SKM-1 treated with dmso at 0.1 percent for 144 hours (cell line): ENCODE measurements at regions not wholly inside any gene's neighbourhood (a gene's known extent, or its start where the extent isn't known, plus 50 kb on each side); places are given as distances from the start of the nearest gene placed in this dataset.

Experiments
- DNase-seq: peaks from one replicate; lab custom pipeline; 2025; ENCODE audit not compliant: unreplicated experiment; lab: John Stamatoyannopoulos, UW

DNA sequence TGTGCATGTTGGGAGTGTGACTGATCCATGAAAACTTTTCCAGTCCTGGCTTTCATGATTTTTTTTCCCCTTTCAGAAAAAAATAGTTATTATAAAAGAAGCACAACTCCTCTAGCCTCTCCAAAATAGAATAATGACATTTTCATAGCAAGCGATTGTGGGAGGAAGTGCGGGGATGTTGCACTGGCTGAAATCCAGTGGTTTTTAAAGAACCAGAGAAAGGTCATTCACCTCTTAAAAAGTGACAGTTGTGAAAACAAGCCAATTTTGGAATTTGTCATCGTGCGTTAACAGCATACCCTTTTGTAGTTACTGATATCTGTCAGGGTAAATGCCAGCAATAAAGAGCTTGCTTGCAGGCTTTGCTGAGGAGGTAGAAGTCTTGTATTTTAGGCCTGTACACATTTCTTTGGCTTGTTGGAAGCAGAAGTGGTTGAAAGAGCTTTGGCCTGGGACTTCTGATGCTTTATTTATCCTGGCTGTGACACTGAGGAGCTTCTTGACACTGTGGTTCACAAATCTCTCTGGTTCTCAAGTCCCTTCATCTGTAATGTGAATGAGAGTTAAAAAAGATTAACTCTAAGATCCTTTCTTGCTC, 545.9 kb downstream of the REEP3 start:
- DNase-seq, result no peak

DNA sequence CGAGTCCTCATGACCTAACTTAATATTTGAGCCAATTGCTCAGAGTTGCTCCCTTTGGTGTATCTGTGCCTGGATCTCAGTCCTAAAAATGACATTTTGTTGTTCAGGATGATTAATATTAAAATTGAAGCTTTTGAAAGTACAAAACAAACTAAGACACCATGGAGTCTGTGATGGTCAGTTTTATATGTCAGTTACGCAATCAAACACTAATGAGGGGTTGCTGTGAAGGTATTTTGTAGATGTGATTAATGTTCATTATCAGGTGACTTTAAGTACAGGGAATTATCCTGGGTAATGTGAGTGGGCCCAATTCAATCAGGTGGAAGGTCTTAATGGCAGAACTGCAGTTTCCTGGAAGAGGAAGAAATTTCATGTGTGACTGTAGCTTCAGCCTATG, 546.7 kb downstream of the REEP3 start:
- DNase-seq, result no peak

DNA sequence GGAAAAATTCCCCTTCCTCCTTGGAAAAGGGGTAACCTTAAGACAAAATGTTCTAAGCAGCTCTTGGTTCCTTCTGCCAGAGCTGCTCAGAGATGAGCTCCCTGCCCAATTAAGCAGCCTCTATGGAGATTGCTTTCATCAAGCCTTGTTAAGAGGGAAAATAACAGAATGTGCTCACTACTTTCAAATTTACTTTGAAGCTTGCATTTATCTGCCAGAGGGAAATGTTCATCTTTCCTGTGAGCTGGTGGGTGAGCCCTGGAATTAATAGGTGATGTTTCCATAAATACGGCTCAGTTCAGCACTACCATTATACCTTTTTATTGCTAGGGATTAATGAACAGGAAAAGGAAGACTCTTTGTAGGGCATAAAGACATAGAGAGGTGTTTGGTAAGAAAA, 549.0 kb downstream of the REEP3 start:
- DNase-seq, result no peak

DNA sequence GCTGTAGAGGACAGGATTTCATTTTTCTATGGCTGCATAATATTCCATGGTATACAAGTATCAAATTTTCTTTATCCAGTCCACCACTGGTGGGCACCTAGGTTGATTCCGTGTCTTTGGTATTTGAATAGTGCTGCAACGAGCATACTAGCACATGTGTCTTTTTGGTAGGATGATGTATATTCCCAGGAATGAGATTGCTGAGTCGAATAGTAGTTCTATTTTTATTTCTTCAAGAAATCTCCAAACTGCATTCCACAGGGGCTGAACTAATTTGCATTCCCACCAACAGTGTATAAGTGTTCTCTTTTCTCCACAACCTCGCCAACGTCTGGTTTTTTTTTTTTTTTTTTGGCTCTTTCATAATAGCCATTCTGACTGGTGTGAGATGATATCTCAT, 550.0 kb downstream of the REEP3 start:
- DNase-seq, result no peak

DNA sequence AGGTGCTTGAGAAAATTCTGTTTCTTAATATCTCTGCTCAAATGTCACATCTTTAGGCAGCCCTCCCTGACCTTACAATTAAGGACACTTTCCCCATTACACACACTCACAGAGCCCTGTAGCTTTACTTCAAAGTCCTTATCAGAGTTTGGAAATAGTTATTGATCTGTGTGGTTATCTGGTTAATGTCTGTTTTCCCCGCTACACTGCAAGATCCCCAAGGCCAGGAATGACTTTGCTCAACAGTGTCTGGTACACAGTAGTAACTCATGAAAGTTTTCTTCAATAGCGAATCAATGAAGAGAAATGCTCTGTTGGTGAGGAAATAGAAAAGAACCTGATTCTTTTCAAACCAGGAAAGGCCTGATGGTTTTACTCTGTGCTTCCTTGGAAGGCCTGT, 554.4 kb downstream of the REEP3 start:
- no peak for DNase-seq

DNA sequence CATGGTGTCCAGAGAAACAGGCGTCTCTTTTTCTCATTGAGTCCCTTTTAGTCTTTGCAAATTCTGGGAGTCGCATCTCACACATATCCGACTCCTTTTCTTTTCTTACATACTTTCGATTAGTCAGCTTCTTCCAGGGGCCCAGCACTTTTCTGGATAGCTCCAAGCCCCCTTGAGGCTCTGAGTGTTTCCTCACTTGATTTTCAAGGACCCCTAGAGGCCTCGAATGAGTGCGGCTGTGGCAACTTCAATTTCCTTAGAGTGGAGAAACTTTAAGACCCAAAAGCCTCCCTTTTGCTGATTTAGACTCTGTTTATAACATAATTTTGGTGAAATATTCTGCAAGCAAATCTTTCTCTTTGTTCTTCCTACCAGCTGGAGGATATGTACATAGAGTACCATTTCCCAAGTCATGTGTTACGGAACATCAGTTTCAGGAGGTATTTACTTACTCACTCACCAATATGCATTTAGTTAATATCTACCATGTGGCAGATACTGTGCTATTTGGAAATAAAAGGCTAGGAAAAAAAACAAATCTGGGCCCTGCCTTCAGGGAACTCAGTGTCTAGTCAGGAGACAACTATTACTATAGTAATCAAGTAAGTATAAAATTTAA, 555.2 kb downstream of the REEP3 start:
- no peak for DNase-seq

DNA sequence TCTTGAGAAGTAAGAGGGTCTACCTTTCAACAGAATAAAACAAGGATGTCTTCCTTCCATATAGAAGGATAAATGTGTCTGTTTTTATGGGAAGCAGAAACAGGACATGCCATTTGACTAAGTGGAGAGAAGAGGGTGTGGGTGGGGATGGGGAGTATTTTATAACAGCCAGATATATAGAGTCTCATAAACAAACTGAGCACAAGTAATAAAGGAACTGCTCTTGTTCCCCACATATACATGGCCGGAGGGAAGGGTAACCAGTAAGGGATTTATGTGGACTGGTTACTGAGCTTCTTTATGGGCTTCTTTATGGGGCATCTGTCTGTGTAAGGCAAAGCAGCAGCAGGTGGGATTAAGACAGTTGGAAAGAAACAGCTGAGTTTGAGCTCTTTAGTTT, 558.1 kb downstream of the REEP3 start:
- no peak for DNase-seq

DNA sequence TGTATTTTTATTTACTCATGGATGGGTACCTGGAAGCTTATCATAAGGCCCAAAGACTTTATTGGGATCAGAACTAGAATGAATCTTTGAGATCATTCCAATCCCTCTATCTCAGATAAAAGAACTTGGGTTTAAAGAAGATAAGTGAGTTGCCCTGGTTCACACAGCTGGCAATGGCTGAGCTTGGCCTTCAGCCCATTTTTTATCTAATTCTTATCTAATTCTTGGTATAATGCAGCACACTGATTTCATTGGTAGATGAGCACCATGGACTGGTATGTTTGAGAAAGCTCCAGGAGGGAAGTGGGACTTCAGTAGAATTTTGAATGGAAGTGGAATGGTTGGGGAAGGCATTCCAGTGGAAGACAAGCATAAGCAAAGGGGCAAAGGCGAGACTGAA, 558.9 kb downstream of the REEP3 start:
- DNase-seq, result no peak

DNA sequence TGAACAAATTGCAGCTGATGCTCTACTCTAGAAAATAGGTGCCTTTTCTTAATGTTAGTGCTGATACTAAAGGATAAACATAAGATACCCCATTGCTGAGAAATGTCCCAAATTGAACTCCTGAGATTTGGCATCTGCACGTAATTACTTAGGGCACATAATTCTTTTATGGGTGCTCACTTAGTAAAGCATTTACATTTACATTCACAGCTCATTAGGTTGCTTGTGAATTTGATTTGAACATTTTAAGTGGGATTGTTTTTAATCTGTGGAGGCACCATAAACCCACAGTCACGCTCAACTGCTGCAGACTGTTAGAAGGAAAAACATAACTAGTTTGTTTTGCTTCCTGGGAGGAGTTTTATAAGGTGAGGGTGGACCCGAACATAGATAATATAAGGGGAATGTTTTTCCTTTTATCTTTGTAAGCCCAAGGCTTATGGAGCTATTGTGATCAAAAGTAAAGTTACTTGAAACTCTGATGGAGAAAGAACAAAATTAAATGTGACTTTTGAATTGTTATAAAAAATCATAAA, 560.8 kb downstream of the REEP3 start:
- no peak for DNase-seq

DNA sequence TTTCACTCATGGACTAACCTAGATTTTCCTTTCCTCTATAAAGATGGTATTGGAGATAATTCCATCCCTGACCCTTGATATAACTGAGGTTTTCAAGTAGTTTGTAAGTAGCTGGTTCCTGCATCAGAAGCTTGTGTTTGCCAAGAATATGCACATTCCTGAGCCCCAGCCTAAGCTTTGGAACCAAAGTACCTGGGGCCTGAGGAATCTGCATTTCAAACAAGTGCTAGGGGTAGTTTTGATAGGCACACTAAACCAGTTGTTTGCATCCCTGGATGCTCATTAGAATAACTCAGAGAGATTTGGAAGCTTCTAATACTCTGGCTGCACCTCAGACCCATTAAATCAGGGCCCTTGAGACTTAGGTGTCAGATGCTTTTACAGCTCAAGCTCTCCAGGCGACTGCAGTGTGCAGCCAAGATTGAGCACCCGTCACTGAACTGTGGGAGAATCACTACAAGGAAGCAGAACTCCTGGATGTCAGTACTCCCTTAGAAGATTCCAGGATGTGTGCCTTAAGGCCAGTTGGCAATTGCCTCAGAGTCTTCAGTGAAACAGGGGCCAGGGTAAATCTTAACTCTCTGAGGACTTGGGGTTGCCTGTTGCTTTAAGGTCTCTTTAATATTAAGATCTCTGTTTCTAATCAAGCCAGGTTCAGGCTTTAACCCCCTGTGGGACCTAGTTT, 565.0 kb downstream of the REEP3 start:
- no peak for DNase-seq

DNA sequence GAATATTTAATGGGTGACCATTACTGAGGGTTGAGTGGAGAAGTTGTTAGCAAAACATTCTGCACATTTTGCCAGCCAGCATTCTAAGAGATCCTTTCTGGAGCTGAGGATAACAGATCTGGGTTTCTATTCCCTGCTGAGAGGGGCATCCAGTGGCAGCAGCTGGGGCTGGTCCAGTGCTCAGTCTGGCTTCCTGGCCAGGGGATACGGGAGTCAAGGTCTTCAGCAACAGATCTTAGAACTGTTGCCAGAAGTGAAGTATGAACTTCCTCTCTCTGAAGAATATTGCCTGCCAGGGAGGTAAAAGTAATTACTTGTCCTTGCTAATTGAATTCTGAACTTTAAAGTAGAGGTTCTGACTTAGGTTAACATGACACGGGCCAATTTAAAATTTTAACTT, 568.4 kb downstream of the REEP3 start:
- DNase-seq, result no peak

DNA sequence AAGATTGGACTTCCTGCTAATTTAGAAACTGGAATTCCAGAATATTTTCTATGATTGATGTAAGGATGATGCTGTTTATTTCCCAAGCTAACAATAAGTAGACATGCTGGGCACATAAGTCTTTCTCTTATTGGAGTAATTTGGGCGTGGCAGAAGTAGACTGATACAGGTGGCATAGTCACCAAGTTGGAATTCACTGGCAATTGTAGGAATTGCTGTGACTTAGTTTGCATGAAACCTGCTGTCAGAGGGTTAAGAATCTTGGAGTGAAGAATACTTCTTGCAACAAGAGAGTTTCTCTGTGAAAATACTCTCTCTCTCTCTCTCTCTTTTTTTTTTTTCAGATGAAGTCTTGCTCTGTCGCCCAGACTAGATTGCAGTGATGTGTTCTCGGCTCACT, 569.7 kb downstream of the REEP3 start:
- no peak for DNase-seq

DNA sequence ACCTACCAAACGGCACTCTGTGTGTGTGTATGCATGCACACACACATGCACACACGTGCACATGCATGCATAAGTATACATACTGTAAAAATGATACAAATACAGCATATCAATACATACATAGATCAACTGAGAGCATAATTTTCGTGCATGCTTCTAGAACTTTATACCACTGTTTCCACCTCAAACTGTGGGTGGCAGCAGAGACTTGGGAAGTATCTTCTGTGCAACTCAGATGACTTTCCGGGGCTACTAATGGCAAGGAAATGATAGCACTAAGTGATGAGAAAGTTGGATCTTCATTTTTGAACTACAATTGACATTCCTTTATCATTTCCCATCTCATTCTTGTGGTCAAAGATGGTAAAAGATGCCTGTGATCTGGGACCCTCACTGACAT, 570.7 kb downstream of the REEP3 start:
- no peak for DNase-seq

DNA sequence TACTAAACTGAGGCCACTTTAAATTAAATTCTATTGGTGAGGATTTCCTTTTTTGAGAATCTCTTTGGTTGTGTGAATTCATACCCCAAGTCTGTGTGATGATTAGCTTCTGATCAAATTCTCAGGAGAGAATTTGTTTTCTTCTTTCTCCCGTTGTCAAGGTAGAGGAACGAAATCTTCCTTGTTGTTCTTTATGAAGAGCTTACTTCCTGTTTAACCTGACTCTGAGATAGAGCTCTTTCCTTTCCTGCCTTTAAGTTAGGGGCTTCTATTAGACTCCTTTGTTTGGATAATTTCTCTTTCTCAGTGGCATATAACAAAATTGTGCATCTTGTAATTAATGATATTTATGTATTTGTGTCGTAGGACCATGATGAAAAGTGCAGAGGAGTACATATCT, 572.1 kb downstream of the REEP3 start:
- no peak for DNase-seq

DNA sequence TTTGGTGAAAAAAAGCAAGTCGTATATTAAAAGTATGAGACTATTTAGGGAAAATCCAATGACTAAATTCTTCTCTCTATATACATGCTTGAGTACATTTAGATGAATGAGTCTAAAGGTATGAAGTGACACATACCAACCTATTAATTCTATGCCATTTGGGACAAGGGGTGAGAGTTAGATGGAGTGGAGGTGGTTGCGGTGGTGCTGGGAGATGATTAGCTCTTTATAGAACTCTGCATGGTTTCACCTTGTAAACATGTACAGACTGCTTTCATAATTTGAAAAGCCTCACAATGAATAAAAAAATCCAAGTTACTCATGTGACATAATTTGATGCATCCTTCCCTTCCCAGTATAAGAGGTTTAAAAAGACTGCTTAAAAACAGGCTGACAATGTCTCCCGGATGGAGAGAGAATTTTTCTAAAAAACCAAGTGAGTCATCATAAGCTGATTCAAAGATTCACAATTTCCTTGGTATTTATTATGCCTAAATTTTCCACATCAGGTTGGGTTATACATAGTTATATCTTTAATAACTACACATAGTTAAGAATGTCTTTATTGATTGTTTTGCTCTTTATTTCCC, 572.8 kb downstream of the REEP3 start:
- no peak for DNase-seq

DNA sequence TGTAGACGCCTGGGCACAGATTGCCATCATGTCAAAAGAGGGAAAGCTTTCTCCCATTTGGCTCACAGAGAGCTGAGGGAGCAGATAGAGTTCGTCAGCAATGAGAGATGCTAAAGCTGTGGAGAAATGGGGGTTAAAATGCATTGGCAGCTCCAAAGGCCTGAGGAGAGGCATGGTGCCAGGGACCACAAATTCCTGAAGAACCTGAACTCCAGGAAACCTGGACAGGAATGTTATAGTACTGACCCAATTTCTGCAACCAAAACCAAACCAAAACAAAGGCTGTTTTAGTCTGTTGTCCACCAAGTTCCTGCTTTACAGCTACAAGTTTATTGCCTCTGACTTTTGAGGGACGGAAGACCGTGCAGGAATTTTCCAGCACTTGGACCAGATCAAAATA, 575.7 kb downstream of the REEP3 start:
- no peak for DNase-seq

DNA sequence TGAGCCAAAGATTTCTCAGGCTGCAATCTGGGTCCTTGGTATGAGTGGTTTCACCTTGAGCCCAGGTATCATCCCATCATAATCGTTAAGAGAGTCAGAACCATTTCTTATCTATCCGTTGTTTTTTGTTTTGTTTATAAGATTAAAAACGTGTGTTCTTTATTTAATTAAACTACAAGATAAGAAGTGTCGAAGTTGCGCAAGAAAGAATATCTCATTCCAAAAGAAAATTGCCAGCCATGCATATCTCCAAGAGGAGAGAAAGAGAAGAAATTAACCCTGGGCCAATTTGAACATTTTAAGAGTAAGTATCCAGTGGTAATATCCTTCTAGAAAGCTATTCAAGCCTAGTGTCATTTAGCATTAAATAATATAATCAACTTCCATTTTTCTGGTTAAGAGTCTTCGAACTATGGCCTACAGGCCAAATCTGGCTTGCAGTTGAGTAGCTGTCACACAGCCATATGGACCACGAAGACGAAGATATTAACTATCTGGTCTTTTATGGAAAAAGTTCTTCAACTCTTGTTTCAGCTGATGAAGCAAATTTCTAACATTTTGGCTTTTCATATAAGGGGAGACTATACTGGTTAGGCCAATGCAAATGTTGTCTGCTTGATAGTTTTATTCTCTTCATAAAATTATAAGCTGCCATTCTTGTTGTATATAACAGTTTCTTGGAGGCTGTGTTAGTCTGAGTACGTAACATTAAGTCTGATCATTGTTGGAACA, 576.4 kb downstream of the REEP3 start:
- no peak for DNase-seq

DNA sequence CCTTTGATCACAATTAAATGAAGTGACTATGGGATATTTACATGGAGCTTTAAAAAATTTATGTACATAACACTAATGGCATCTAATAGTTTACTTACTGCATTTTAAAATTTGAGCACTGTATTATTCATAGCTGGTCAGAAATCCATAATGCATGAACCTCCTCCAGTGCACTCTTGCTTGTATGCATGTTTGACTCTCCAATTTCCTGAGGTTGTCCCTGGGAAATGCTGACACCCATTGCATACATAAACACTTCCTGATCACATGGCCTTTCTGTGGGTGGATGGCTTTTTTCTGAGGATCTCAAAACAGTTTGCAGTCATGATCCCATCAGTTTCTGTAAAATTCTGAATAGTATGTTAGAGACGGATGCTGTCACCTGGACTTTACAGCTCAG, 577.8 kb downstream of the REEP3 start:
- DNase-seq, result no peak

DNA sequence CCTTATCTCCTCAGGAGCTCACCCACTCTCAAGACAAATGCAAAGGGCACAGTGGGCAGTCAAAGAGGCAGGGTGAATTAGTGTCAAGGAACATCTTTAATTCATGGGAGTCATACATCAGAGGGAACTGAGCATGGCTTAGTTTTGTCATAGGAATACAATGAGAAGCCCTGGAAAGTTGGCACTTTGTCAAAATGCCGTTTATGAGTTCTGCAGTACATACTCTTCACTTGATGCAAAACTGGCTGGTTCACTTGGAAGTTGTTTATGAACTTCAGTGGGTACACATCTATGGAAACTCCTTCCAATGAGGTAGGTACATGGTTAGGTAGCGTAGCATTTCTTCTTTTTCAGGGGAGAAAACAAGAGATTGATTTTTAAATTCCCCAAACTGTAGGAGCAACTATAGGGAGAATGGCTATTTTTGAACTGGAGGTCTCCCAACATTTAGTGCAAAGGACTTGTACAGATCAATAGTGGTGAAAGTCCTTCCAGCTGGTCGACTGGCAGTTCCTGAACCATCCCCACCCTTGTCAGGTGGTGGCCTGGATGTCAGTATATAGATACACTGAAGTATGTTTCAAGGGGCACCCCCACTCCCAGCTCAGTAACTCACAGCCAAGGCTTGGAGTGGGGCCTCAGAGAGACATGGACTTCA, 580.5 kb downstream of the REEP3 start:
- no peak for DNase-seq

DNA sequence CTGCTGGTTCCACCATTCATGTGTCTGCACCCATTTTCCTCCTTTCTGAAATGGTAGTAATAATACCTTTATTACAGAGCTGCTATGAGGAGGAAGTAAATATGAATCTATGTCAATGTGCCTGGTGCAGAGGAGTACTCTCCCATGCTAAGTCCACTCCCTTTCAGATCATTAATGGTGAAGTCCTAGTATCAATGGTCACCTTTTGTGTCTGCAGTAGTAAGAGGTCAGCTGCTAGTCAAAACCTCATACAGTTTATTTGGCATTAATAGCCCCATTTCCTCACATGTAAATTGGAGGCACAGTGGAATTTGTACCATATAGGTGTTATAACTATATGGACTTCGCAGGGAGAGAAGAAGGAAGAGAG, 581.0 kb downstream of the REEP3 start:
- DNase-seq, result no peak

DNA sequence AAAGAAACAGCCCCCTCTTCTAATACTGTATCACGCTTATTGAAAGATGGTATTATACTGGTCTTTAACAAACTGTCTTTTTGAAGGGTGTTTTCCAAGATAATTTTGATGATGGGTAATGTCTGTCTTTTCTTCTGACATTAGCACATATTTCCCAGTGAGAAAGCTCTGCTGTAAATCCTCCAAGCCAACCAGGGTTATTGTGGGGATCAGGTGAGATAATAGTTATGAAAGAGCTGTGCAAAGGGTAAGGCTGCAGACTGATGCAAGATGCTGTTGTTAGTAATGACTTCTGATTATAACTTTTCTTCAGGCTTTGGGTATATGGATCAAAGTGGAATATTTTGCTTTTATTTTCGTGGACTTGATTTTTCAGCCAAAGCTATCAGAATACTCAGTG, 581.7 kb downstream of the REEP3 start:
- DNase-seq, result no peak
